K562 (cell line): ENCODE measurements at regions not wholly inside any gene's neighbourhood (a gene's known extent, or its start where the extent isn't known, plus 50 kb on each side); places are given as distances from the start of the nearest gene placed in this dataset.

ENCODE experiments used
- DPF2 ChIP-seq: fragments of 450-650 bp; IDR thresholded peaks from 2 replicates; pipeline ENCODE4 v1.6.1; 2016
- MTA3 ChIP-seq: fragments of 450-650 bp; formaldehyde crosslinking; IDR thresholded peaks from 2 replicates; pipeline ENCODE4 v1.6.1; 2017; ENCODE audit warnings: mild to moderate bottlenecking, borderline replicate concordance
- NFIC ChIP-seq: fragments of 450-650 bp; IDR thresholded peaks from 2 replicates; pipeline ENCODE4 v1.6.1; 2017; ENCODE audit warnings: mild to moderate bottlenecking, inconsistent platforms
- RFX1 ChIP-seq: fragments of 450-650 bp; IDR thresholded peaks from 2 replicates; pipeline ENCODE4 v1.6.1; 2016; ENCODE audit warnings: mild to moderate bottlenecking, moderate library complexity
- SP2 ChIP-seq: IDR thresholded peaks from 2 replicates; pipeline ENCODE4 v1.6.1; 2011; ENCODE audit warnings: mild to moderate bottlenecking, low read depth, low read length, moderate library complexity; ENCODE audit not compliant: poor library complexity, severe bottlenecking; ENCODE audit errors: extremely low read depth

GRCh38 chr11:13896981-13897353, 65.6 kb upstream of the SPON1 start:
- no peak for TF ChIP-seq SP2
- no peak for TF ChIP-seq DPF2
- TF ChIP-seq RFX1 = no peak
- no peak for TF ChIP-seq MTA3
- no peak for TF ChIP-seq NFIC
